ENCODE measurements at regions not wholly inside any gene's neighbourhood (a gene's known extent, or its start where the extent isn't known, plus 50 kb on each side); places are given as distances from the start of the nearest gene placed in this dataset.

GRCh38 chr12:103086471-103086870, 129.0 kb downstream of the ASCL1 start:
- no TSS peak for BruUV-seq (replicated peaks)
- H3K27ac ChIP-seq (ENCODE audit: low read depth, low read length, poor library complexity, severe bottlenecking): no peak overlapping the region

DNA sequence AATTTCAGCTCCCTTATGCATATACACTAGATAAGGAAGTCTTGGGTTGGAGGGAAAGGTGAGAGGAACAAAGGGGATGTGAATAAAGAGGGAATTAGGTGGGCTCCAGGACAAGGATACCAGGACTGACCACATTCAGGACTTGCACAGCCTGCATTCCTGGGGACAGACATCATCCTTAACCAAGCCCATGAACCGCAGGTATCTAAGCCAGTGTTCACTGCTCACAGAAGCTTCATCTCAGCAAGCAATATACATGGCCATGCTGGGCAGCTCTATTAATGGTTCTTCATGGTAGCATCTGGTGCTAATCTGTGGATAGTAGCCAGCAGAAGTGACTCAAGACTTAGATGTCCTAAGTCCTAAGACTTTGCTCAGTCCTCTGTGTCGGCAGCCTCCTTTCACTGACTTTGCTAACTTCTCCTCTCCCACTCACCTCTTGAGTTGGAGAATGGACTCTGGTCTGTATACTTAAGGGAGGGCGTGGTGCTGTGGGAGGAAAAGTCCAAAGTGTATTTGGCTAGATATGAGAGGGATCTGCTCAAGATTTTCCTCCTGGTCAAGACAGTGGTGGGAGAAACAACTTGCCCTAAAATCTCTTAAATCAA, 136.1 kb downstream of the ASCL1 start:
- ChIA-PET POLR2A (no interaction called here), CTCF (ENCODE audit: unreplicated experiment) (no interaction called here)
- no peaks in the 10 kb centered on the region for H3K4me1 ChIP-seq (ENCODE audit: insufficient read depth, low read length, poor library complexity, severe bottlenecking)
- H2AFZ ChIP-seq (ENCODE audit: low read length): no peak overlapping the region
- no peak for TF ChIP-seq EZH2phosphoT487 (IDR thresholded peaks at IDR 0.05; ENCODE audit: borderline replicate concordance, low read depth, low read length)
- TF ChIP-seq, protein P1, sequence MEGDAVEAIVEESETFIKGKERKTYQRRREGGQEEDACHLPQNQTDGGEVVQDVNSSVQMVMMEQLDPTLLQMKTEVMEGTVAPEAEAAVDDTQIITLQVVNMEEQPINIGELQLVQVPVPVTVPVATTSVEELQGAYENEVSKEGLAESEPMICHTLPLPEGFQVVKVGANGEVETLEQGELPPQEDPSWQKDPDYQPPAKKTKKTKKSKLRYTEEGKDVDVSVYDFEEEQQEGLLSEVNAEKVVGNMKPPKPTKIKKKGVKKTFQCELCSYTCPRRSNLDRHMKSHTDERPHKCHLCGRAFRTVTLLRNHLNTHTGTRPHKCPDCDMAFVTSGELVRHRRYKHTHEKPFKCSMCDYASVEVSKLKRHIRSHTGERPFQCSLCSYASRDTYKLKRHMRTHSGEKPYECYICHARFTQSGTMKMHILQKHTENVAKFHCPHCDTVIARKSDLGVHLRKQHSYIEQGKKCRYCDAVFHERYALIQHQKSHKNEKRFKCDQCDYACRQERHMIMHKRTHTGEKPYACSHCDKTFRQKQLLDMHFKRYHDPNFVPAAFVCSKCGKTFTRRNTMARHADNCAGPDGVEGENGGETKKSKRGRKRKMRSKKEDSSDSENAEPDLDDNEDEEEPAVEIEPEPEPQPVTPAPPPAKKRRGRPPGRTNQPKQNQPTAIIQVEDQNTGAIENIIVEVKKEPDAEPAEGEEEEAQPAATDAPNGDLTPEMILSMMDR (conservative IDR thresholded peaks at IDR 0.05; ENCODE audit: low read length): no peak
- H3K9me3 ChIP-seq (ENCODE audit: low read length): no peaks in the 10 kb centered on the region
- H3K4me3 ChIP-seq (ENCODE audit: low read depth, low read length, poor library complexity, severe bottlenecking): no peak overlapping the region
- no peaks in the 10 kb centered on the region for H4K20me1 ChIP-seq (ENCODE audit: insufficient read depth, low read length)
- DNase-seq (ENCODE audit: low spot score): no peak
- intact Hi-C loops (cut with micrococcal nuclease; ENCODE audit: unreplicated experiment): no loop called here
- H3K36me3 ChIP-seq (ENCODE audit: insufficient read depth, low read length): no peaks in the 10 kb centered on the region
- no TSS peak for BruUV-seq (replicated peaks)
- H3K27ac ChIP-seq (ENCODE audit: low read depth, low read length, poor library complexity, severe bottlenecking): no peak overlapping the region
- no peaks in the 10 kb centered on the region for H3K79me2 ChIP-seq (ENCODE audit: insufficient read depth, low read depth, low read length)
- H3K9me2 ChIP-seq (ENCODE audit: insufficient read depth, low read length): no peaks in the 10 kb centered on the region
- H3K4me2 ChIP-seq (ENCODE audit: low read length): no peak overlapping the region

More at GRCh38 chr12:103086471-103086870, 129.0 kb downstream of the ASCL1 start:
- H3K36me3 ChIP-seq (ENCODE audit: insufficient read depth, low read length): no peaks in the 10 kb centered on the region
- intact Hi-C loops (cut with micrococcal nuclease; ENCODE audit: unreplicated experiment): no loop called here
- no peaks in the 10 kb centered on the region for H3K9me2 ChIP-seq (ENCODE audit: insufficient read depth, low read length)
- no peaks in the 10 kb centered on the region for H4K20me1 ChIP-seq (ENCODE audit: insufficient read depth, low read length)
- ChIA-PET CTCF (ENCODE audit: unreplicated experiment) (no interaction called here), POLR2A (interaction anchor here (0.7 kb wide), 1 partner anchor 81 kb away, joined by 4 read pairs; no protein-coding TSS in a partner anchor)
- H3K4me2 ChIP-seq (ENCODE audit: low read length): no peak overlapping the region
- H3K4me3 ChIP-seq (ENCODE audit: low read depth, low read length, poor library complexity, severe bottlenecking): no peak overlapping the region
- no peaks in the 10 kb centered on the region for H3K4me1 ChIP-seq (ENCODE audit: insufficient read depth, low read length, poor library complexity, severe bottlenecking)
- H3K79me2 ChIP-seq (ENCODE audit: insufficient read depth, low read depth, low read length): no peaks in the 10 kb centered on the region
- no peak for DNase-seq (ENCODE audit: low spot score)
- TF ChIP-seq EZH2phosphoT487 (IDR thresholded peaks at IDR 0.05; ENCODE audit: borderline replicate concordance, low read depth, low read length): no peak
- TF ChIP-seq, protein P1 (conservative IDR thresholded peaks at IDR 0.05; ENCODE audit: low read length): no peak
- no peaks in the 10 kb centered on the region for H3K9me3 ChIP-seq (ENCODE audit: low read length)
- H2AFZ ChIP-seq (ENCODE audit: low read length): no peak overlapping the region

DNA sequence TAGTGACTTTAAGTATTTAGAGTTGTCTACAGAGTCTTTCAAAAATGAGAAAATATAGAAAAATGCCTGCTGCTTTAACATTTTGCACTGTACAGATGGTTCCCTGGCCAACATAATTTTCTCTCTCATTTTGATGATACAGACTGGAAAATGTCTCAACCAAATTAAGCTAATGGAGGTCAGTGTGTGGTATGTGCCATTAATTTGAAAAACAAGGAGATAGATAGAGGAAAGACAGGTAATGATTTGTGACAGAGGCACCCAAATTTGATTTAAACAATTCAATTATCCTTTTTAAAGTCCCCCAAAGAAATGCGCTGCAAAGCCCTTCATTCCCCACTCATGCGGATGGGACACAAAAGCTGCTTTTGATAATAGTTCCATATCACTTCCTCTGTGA, 140.0 kb downstream of the ASCL1 start:
- H3K9me3 ChIP-seq (ENCODE audit: low read length): no peaks in the 10 kb centered on the region
- no peaks in the 10 kb centered on the region for H3K4me1 ChIP-seq (ENCODE audit: insufficient read depth, low read length, poor library complexity, severe bottlenecking)
- no peaks in the 10 kb centered on the region for H3K79me2 ChIP-seq (ENCODE audit: insufficient read depth, low read depth, low read length)
- no peak for DNase-seq (ENCODE audit: low spot score)
- no peak overlapping the region for H3K4me2 ChIP-seq (ENCODE audit: low read length)
- intact Hi-C loops (cut with micrococcal nuclease; ENCODE audit: unreplicated experiment): no loop called here
- H3K9me2 ChIP-seq (ENCODE audit: insufficient read depth, low read length): no peaks in the 10 kb centered on the region
- no TSS peak for BruUV-seq (replicated peaks)
- ChIA-PET POLR2A (no interaction called here), CTCF (ENCODE audit: unreplicated experiment) (no interaction called here)
- H2AFZ ChIP-seq (ENCODE audit: low read length): no peak overlapping the region
- TF ChIP-seq, protein P1 (conservative IDR thresholded peaks at IDR 0.05; ENCODE audit: low read length): no peak
- no peak for TF ChIP-seq EZH2phosphoT487 (IDR thresholded peaks at IDR 0.05; ENCODE audit: borderline replicate concordance, low read depth, low read length)
- H3K36me3 ChIP-seq (ENCODE audit: insufficient read depth, low read length): no peaks in the 10 kb centered on the region
- H3K4me3 ChIP-seq (ENCODE audit: low read depth, low read length, poor library complexity, severe bottlenecking): no peak overlapping the region
- H3K27ac ChIP-seq (ENCODE audit: low read depth, low read length, poor library complexity, severe bottlenecking): no peak overlapping the region
- no peaks in the 10 kb centered on the region for H4K20me1 ChIP-seq (ENCODE audit: insufficient read depth, low read length)

All from OCI-LY7 (cell line).